Psoas muscle (tissue), 7 donors: ENCODE measurements at regions not wholly inside any gene's neighbourhood (a gene's known extent, or its start where the extent isn't known, plus 50 kb on each side); places are given as distances from the start of the nearest gene placed in this dataset.

ENCODE experiments used
- ATAC-seq, 4 donors: fragments of 200-7000 bp; cut with Tn5 transposase; one replicate each; pipeline ENCODE4 v1.9.1; 2020; ENCODE audit warnings: moderate library complexity in 3 of 4, mild to moderate bottlenecking in 2 of 4
- DNase-seq, 2 donors: peaks; one replicate each; pipeline ENCODE4 v3.0.0-alpha.2; 2020
- H3K27ac ChIP-seq: fragments of 200-600 bp; one replicate; pipeline ENCODE4 v1.8.0; 2022
- H3K27me3 ChIP-seq, 3 donors: fragments of 200-600 bp in 1 of 3; one replicate each; pipeline versions ENCODE4 v1.6.1 to v1.8.0; 2013 to 2022; ENCODE audit warnings: low read length in 2 of 3, mild to moderate bottlenecking in 2 of 3, moderate library complexity in 1 of 3; ENCODE audit not compliant: insufficient read depth in 3 of 3
- H3K36me3 ChIP-seq, 2 donors: fragments of 200-600 bp in 1 of 2; one replicate each; pipeline versions ENCODE4 v1.6.1 to v1.8.0; 2013 to 2022; ENCODE audit warnings: low read depth in 1 of 2, mild to moderate bottlenecking in 1 of 2, moderate library complexity in 1 of 2; ENCODE audit not compliant: insufficient read depth in 1 of 2
- H3K4me1 ChIP-seq: fragments of 200-600 bp; one replicate; pipeline ENCODE4 v1.8.0; 2022
- H3K4me3 ChIP-seq: fragments of 200-600 bp; one replicate; pipeline ENCODE4 v1.8.0; 2022; ENCODE audit warnings: mild to moderate bottlenecking
- H3K9me3 ChIP-seq: fragments of 200-600 bp; one replicate; pipeline ENCODE4 v1.8.0; 2022
- WGBS, 3 donors: extraction: QIAGEN DNeasy Blood & Tissue Kit; methylation state at CpG; one replicate each; pipeline versions ENCODE4 v1.1.6 to v1.1.7; 2013; 5-methylcytosine and 5-hydroxymethylcytosine counted together
- intact Hi-C, 2 donors: fragments of 100-400 bp; cut with DNase I; formaldehyde crosslinking; loops; one replicate each; pipeline versions ENCODE4 v1.11.0 to v1.14.2; 2022
- TF ChIP-seq, protein P1 (sequence below): fragments of 200-600 bp; IDR thresholded peaks from one replicate; pipeline ENCODE4 v1.8.0; 2022; ENCODE audit warnings: antibody characterized with exemption
- donor health status: healthy with polysubstance abuse.
- donor health status: DM: no; HTN: no; CAD: no; lungs with moderate emphysema.
- donor health status: Bipolar disorder and iron deficiency.
- donor health status: healthy.
- donor health status: DM: yes; HTN: yes; CAD: no.
- donor health status: DM: no; HTN: no; CAD: no.
- donor health status: DM: yes; HTN: yes; CAD: no.

- H3K9me3 ChIP-seq = no peaks in the 10 kb centered on the region
- no peak overlapping the region for H3K4me3 ChIP-seq
- no peaks in the 10 kb centered on the region for H3K27me3 ChIP-seq
- TF ChIP-seq, protein P1, sequence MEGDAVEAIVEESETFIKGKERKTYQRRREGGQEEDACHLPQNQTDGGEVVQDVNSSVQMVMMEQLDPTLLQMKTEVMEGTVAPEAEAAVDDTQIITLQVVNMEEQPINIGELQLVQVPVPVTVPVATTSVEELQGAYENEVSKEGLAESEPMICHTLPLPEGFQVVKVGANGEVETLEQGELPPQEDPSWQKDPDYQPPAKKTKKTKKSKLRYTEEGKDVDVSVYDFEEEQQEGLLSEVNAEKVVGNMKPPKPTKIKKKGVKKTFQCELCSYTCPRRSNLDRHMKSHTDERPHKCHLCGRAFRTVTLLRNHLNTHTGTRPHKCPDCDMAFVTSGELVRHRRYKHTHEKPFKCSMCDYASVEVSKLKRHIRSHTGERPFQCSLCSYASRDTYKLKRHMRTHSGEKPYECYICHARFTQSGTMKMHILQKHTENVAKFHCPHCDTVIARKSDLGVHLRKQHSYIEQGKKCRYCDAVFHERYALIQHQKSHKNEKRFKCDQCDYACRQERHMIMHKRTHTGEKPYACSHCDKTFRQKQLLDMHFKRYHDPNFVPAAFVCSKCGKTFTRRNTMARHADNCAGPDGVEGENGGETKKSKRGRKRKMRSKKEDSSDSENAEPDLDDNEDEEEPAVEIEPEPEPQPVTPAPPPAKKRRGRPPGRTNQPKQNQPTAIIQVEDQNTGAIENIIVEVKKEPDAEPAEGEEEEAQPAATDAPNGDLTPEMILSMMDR = no peak
- ATAC-seq = no peak
- 88 to 96% (median 95%) methylated on average over 1 of the region's 1 CpG for WGBS, 3 donors
- no peak overlapping the region for H3K27ac ChIP-seq
- H3K4me1 ChIP-seq = no peaks in the 10 kb centered on the region
- no peaks in the 10 kb centered on the region for H3K36me3 ChIP-seq
- no peak for DNase-seq
- intact Hi-C loops = no loop called here
These were observed 412.4 kb upstream of the C9orf72 start for GRCh38 chr9:27985714-27986113.

GRCh38 chr9:27990524-27990923 is 417.2 kb upstream of the C9orf72 start:
- 81 to 96% (median 85%) methylated on average over 2 of the region's 2 CpGs for WGBS, 3 donors
- intact Hi-C loops = loop anchor here in 1 of 2 donors (10.0 kb wide), 1 partner anchor 56 kb away; no protein-coding TSS in a partner anchor

GRCh38 chr9:27991221-27991620 is 417.9 kb upstream of the C9orf72 start:
- H3K4me3 ChIP-seq = no peak overlapping the region
- no peaks in the 10 kb centered on the region for H3K9me3 ChIP-seq
- intact Hi-C loops = loop anchor here in 1 of 2 donors (10.0 kb wide), 1 partner anchor 56 kb away; no protein-coding TSS in a partner anchor
- H3K36me3 ChIP-seq = no peaks in the 10 kb centered on the region
- WGBS, 3 donors = 63 to 64% (median 63%) methylated on average over 5 of the region's 5 CpGs
- no peak for DNase-seq
- TF ChIP-seq, protein P1 = no peak
- no peak overlapping the region for H3K27ac ChIP-seq
- no peaks in the 10 kb centered on the region for H3K4me1 ChIP-seq
- no peak for ATAC-seq
- H3K27me3 ChIP-seq = no peaks in the 10 kb centered on the region

More at GRCh38 chr9:27990524-27990923, 417.2 kb upstream of the C9orf72 start:
- H3K4me3 ChIP-seq = no peak overlapping the region
- no peaks in the 10 kb centered on the region for H3K9me3 ChIP-seq
- no peaks in the 10 kb centered on the region for H3K27me3 ChIP-seq
- no peak for ATAC-seq
- no peak for DNase-seq
- H3K4me1 ChIP-seq = no peaks in the 10 kb centered on the region
- no peak overlapping the region for H3K27ac ChIP-seq
- no peaks in the 10 kb centered on the region for H3K36me3 ChIP-seq
- TF ChIP-seq, protein P1 = no peak

DNA sequence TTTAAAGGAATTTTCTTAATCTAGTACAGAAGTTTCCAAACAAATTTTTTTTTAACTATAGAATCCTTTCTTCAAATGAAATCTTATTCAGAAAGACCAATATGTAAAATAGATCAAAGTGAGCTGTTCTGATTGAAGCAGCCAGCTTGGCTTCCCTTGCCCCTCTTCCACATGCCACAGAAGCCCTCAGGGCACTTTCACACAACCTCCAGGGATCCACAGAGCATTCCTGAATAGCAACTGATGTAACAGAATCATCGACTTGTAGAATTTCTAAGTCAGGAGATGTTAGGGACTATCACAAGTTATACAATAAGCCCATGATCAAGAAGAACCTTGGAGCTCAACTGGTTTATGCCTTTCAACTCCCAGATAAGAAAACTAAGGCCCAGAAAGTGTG is 427.8 kb upstream of the C9orf72 start:
- whole genome bisulfite sequencing, 3 donors = 43 to 70% (median 69%) methylated on average over 1 of the region's 1 CpG
- DNase-seq = no peak
- H3K36me3 ChIP-seq = no peaks in the 10 kb centered on the region
- H3K27ac ChIP-seq = no peak overlapping the region
- H3K4me3 ChIP-seq = no peak overlapping the region
- no peak for ATAC-seq
- H3K4me1 ChIP-seq = no peaks in the 10 kb centered on the region
- TF ChIP-seq, protein P1 = no peak
- intact Hi-C loops = no loop called here
- no peaks in the 10 kb centered on the region for H3K9me3 ChIP-seq
- H3K27me3 ChIP-seq = no peaks in the 10 kb centered on the region

GRCh38 chr9:28004900-28005299 is 431.6 kb upstream of the C9orf72 start:
- Histone ChIP-seq H3K27ac (no peak overlapping the region), H3K27me3 (no peaks in the 10 kb centered on the region), H3K4me1 (no peaks in the 10 kb centered on the region), H3K4me3 (no peak overlapping the region), H3K36me3 (no peaks in the 10 kb centered on the region), H3K9me3 (no peaks in the 10 kb centered on the region)
- TF ChIP-seq, protein P1 = no peak
- WGBS, 3 donors = 61 to 64% (median 63%) methylated on average over 4 of the region's 4 CpGs
- DNase-seq (no peak), ATAC-seq (no peak)
- intact Hi-C loops = no loop called here
